ENCODE measurements at regions not wholly inside any gene's neighbourhood (a gene's known extent, or its start where the extent isn't known, plus 50 kb on each side); places are given as distances from the start of the nearest gene placed in this dataset.

GRCh38 chr13:31036731-31037695 lies 104.6 kb downstream of the TEX26 start:
- Histone ChIP-seq H3K27me3 (ENCODE audit: control insufficient read depth, insufficient read depth) (no peaks in the 10 kb centered on the region), H3K9me3 (ENCODE audit: control insufficient read depth, low read length) (no peaks in the 10 kb centered on the region), H3K27ac (ENCODE audit: low read length) (no peak overlapping the region), H3K4me3 (ENCODE audit: low read length) (no peak overlapping the region), H3K4me1 (ENCODE audit: control insufficient read depth, insufficient read depth, low read length) (no peaks in the 10 kb centered on the region)
- ATAC-seq = peak; percentile 70 to 73
- 71% methylated on average over 17 of the region's 17 CpGs for WGBS
- intact Hi-C loops (cut with DNase I) = no loop called here
- peak in 1 of 3 donors; percentile 66 for DNase-seq

- WGBS = 44% methylated on average over 13 of the region's 13 CpGs
- no peaks in the 10 kb centered on the region for H3K27me3 ChIP-seq (ENCODE audit: control insufficient read depth, insufficient read depth)
- ATAC-seq = peak; percentile 46 to 66
These were observed 102.9 kb downstream of the TEX26 start for GRCh38 chr13:31035185-31035965.

DNA sequence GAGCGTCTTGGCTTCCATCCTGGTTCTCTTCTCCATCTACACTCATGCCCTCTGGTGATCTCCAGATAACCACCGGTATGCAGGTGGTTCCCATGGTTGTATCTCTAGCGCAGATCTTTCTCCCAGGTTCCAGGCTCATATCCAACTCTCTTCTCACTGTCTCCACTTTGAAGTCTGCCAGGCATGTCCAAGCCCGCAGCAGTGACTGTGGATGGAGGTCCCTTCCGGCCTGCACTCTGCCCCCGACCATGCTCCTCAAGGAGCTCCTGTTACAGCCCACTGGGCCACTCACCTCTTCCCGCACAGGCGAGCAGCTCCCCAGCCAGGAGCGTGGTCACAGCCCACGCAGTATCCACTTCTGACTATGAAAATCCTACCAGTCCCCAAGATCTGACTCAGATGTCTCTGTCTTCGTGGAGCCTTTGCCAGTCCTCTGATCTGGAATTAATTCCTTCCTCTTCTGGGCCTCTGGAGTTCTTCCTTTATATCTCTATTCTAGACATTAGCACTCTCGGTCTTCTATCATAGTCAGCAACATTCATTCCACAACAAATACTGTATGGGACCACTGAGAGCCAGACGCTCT lies 100.2 kb downstream of the TEX26 start:
- WGBS = 92% methylated on average over 13 of the region's 13 CpGs
- H3K27me3 ChIP-seq (ENCODE audit: control insufficient read depth, insufficient read depth) = no peaks in the 10 kb centered on the region
- H3K27ac ChIP-seq (ENCODE audit: low read length) = no peak overlapping the region
- no peaks in the 10 kb centered on the region for H3K4me1 ChIP-seq (ENCODE audit: control insufficient read depth, insufficient read depth, low read length)
- ATAC-seq (no peak), DNase-seq (no peak)
- intact Hi-C loops (cut with DNase I) = no loop called here
- no peaks in the 10 kb centered on the region for H3K9me3 ChIP-seq (ENCODE audit: control insufficient read depth, low read length)
- no peak overlapping the region for H3K4me3 ChIP-seq (ENCODE audit: low read length)

More at GRCh38 chr13:31035185-31035965, 102.9 kb downstream of the TEX26 start:
- intact Hi-C loops (cut with DNase I) = no loop called here
- Histone ChIP-seq H3K4me1 (ENCODE audit: control insufficient read depth, insufficient read depth, low read length) (no peaks in the 10 kb centered on the region), H3K4me3 (ENCODE audit: low read length) (no peak overlapping the region), H3K27ac (ENCODE audit: low read length) (no peak overlapping the region), H3K9me3 (ENCODE audit: control insufficient read depth, low read length) (no peaks in the 10 kb centered on the region)
- peak in 2 of 3 donors; percentile 34 to 67 for DNase-seq

DNA sequence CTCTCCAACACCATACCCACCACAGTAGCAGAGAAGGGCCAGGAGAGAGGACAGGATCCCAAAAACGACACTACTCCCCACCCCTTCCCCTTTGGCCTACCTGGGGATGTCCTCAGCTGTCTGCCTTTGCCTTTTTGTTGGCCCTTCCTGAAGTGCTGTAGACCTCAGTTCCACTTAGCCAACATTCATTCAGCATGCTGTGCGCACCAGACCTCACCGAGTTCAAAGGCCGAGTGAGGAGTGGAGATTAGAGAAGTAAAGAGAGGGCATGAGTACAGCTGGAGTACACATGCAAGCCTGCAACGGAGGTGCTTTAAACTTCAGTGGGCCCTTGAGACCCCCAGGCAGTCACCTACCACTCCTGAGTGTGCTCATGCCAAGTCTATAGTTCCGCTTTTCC lies 99.0 kb downstream of the TEX26 start:
- 92% methylated on average over 6 of the region's 6 CpGs for WGBS
- DNase-seq (no peak), ATAC-seq (no peak)
- Histone ChIP-seq H3K4me1 (ENCODE audit: control insufficient read depth, insufficient read depth, low read length) (no peaks in the 10 kb centered on the region), H3K27me3 (ENCODE audit: control insufficient read depth, insufficient read depth) (no peaks in the 10 kb centered on the region), H3K27ac (ENCODE audit: low read length) (no peak overlapping the region), H3K9me3 (ENCODE audit: control insufficient read depth, low read length) (no peaks in the 10 kb centered on the region), H3K4me3 (ENCODE audit: low read length) (no peak overlapping the region)
- intact Hi-C loops (cut with DNase I) = no loop called here

GRCh38 chr13:31029102-31029501 lies 96.6 kb downstream of the TEX26 start:
- DNase-seq = no peak
- no peaks in the 10 kb centered on the region for H3K27me3 ChIP-seq (ENCODE audit: control insufficient read depth, insufficient read depth)
- no peaks in the 10 kb centered on the region for H3K4me1 ChIP-seq (ENCODE audit: control insufficient read depth, insufficient read depth, low read length)
- no peak overlapping the region for H3K4me3 ChIP-seq (ENCODE audit: low read length)
- intact Hi-C loops (cut with DNase I) = no loop called here
- no peaks in the 10 kb centered on the region for H3K9me3 ChIP-seq (ENCODE audit: control insufficient read depth, low read length)
- H3K27ac ChIP-seq (ENCODE audit: low read length) = no peak overlapping the region
- ATAC-seq = no peak
- 73% methylated on average over 8 of the region's 8 CpGs for WGBS

- intact Hi-C loops (cut with DNase I) = no loop called here
- ATAC-seq (no peak), DNase-seq (no peak)
- H3K9me3 ChIP-seq (ENCODE audit: control insufficient read depth, low read length) = no peaks in the 10 kb centered on the region
- 89% methylated on average over 4 of the region's 4 CpGs for WGBS
- H3K4me3 ChIP-seq (ENCODE audit: low read length) = no peak overlapping the region
- no peaks in the 10 kb centered on the region for H3K27me3 ChIP-seq (ENCODE audit: control insufficient read depth, insufficient read depth)
- no peak overlapping the region for H3K27ac ChIP-seq (ENCODE audit: low read length)
- no peaks in the 10 kb centered on the region for H3K4me1 ChIP-seq (ENCODE audit: control insufficient read depth, insufficient read depth, low read length)
These were observed 94.7 kb downstream of the TEX26 start for GRCh38 chr13:31027136-31027535.
